HepG2 (cell line): ENCODE measurements at regions not wholly inside any gene's neighbourhood (a gene's known extent, or its start where the extent isn't known, plus 50 kb on each side); places are given as distances from the start of the nearest gene placed in this dataset.

ENCODE experiments used
- ATAC-seq: fragments of 200-7000 bp; cut with Tn5 transposase; 3 replicates; pipeline ENCODE4 v1.9.1; 2020; ENCODE audit warnings: mild to moderate bottlenecking, moderate library complexity
- BruUV-seq: library from RNA; stranded (reverse); fragments of 400-500 nt; replicated peaks from 2 replicates; lab custom pipeline; 2021; lab: Mats Ljungman, UMichigan
- CTCF ChIA-PET: fragments of 300-600 bp; formaldehyde crosslinking; extraction: SDS; loops from one replicate; lab custom pipeline; 2021; ENCODE audit warnings: low total read pairs, inconsistent platforms, low intra/inter-chr PET ratio; lab: Yijun Ruan, JAX
- POLR2A ChIA-PET: fragments of 350-600 bp; sonication (Branson Sonifier 250); formaldehyde crosslinking; loops from one replicate; lab custom pipeline; 2020; ENCODE audit warnings: antibody characterized with exemption, inconsistent platforms; lab: Yijun Ruan, JAX
- DNase-seq: peaks from one replicate; pipeline ENCODE4 v3.0.0-alpha.2; 2015; ENCODE audit warnings: low spot score
- FAIRE-seq: peaks from 3 replicates; lab custom pipeline; 2011; peaks lifted over from hg19 to GRCh38; lab: Jason Lieb, UNC
- H2AFZ ChIP-seq: one replicate; pipeline ENCODE4 v1.6.1; 2011; ENCODE audit warnings: low read length, inconsistent platforms
- H3K27ac ChIP-seq: fragments of 300-600 bp; 3 replicates; pipeline ENCODE4 v1.8.0; 2011; ENCODE audit warnings: mixed run types, mild to moderate bottlenecking, mixed read lengths, low read length, inconsistent platforms; ENCODE audit not compliant: insufficient read depth; ENCODE audit errors: extremely low read length
- H3K27me3 ChIP-seq, 2 experiments: fragments of 200-600 bp in 1 of 2; 2 replicates in 1 of 2; 3 replicates in 1 of 2; pipeline versions ENCODE4 v1.6.0 to v1.8.0; 2011; ENCODE audit warnings: low read length in 2 of 2, mild to moderate bottlenecking in 2 of 2, moderate library complexity in 2 of 2, inconsistent platforms in 1 of 2; ENCODE audit not compliant: insufficient read depth in 2 of 2, control insufficient read depth in 1 of 2
- H3K36me3 ChIP-seq, 2 experiments: fragments of 200-600 bp in 1 of 2; replicated peaks in 1 of 2; 2 replicates in 1 of 2; 3 replicates in 1 of 2; pipeline versions ENCODE4 v1.5.1 to v1.8.0; 2011; ENCODE audit warnings: low read length in 2 of 2, inconsistent platforms in 1 of 2; ENCODE audit not compliant: insufficient read depth in 2 of 2, control insufficient read depth in 1 of 2
- H3K4me1 ChIP-seq: 2 replicates; pipeline ENCODE4 v1.5.1; 2012; ENCODE audit warnings: low read length, inconsistent platforms; ENCODE audit not compliant: insufficient read depth
- H3K4me2 ChIP-seq: 2 replicates; pipeline ENCODE4 v1.6.0; 2011; ENCODE audit warnings: low read depth, low read length, inconsistent platforms
- H3K4me3 ChIP-seq, 3 experiments: fragments of 200-600 bp in 1 of 3; sonication (generic), shearing (Covaris generic) in 1 of 3; replicated peaks in 1 of 3; 2 replicates each; pipeline ENCODE4 v1.5.1; 2011 to 2016; ENCODE audit warnings: low read length in 3 of 3, inconsistent platforms in 2 of 3, low read depth in 2 of 3, mild to moderate bottlenecking in 2 of 3, control low read depth in 1 of 3, mixed read lengths in 1 of 3; ENCODE audit not compliant: insufficient read depth in 1 of 3
- H3K79me2 ChIP-seq: one replicate; pipeline ENCODE4 v1.6.1; 2011; ENCODE audit warnings: low read length, inconsistent platforms; ENCODE audit not compliant: insufficient read depth
- H3K9ac ChIP-seq: 2 replicates; pipeline ENCODE4 v1.6.0; 2011; ENCODE audit warnings: mild to moderate bottlenecking, low read depth, low read length, inconsistent platforms; ENCODE audit not compliant: insufficient read depth
- H3K9me3 ChIP-seq: 2 replicates; pipeline ENCODE4 v1.5.1; 2012; ENCODE audit warnings: mild to moderate bottlenecking, low read length
- H4K20me1 ChIP-seq: 2 replicates; pipeline ENCODE4 v1.6.0; 2011; ENCODE audit warnings: inconsistent platforms, mild to moderate bottlenecking, low read length, moderate library complexity; ENCODE audit not compliant: insufficient read depth
- CREBL2 ChIP-seq: sonication (generic); formaldehyde crosslinking; IDR thresholded peaks from 2 replicates; pipeline ENCODE4 v1.8.1; 2023; ENCODE audit warnings: missing genetic modification reagents, mild to moderate bottlenecking, borderline replicate concordance
- EP300 ChIP-seq, 3 experiments: sonication (generic) in 1 of 3; formaldehyde crosslinking in 1 of 3; IDR thresholded peaks; 2 replicates each; pipeline versions ENCODE4 v1.5.1 to v1.6.1; 2011 to 2020; ENCODE audit warnings: low read depth in 2 of 3, low read length in 2 of 3, borderline replicate concordance in 1 of 3, improper control_type of control experiment in 1 of 3, mild to moderate bottlenecking in 1 of 3, missing genetic modification reagents in 1 of 3, moderate library complexity in 1 of 3
- KDM1A ChIP-seq: IDR thresholded peaks from 2 replicates; pipeline ENCODE4 v1.6.1; 2016; ENCODE audit warnings: missing compliant biosample characterization
- MAFF ChIP-seq: IDR thresholded peaks from 2 replicates; pipeline ENCODE4 v1.6.1; 2011; ENCODE audit warnings: low read depth, low read length, improper control_type of control experiment
- MLLT10 ChIP-seq: sonication (generic); formaldehyde crosslinking; IDR thresholded peaks from 2 replicates; pipeline ENCODE4 v1.4.0; 2020; ENCODE audit warnings: missing genetic modification reagents
- NAIF1 ChIP-seq: sonication (generic); formaldehyde crosslinking; IDR thresholded peaks from 2 replicates; pipeline ENCODE4 v1.5.0; 2020; ENCODE audit warnings: mild to moderate bottlenecking, missing genetic modification reagents, borderline replicate concordance
- NPAS2 ChIP-seq: sonication (generic); formaldehyde crosslinking; IDR thresholded peaks from 2 replicates; pipeline ENCODE4 v1.8.0; 2022; ENCODE audit warnings: mild to moderate bottlenecking, missing genetic modification reagents, borderline replicate concordance
- PCBP1 ChIP-seq: fragments of 200-400 bp; formaldehyde crosslinking; IDR thresholded peaks from 2 replicates; pipeline ENCODE4 v1.6.1; 2017; ENCODE audit warnings: mild to moderate bottlenecking, low read depth, low read length, borderline replicate concordance
- RFXANK ChIP-seq: IDR thresholded peaks from 2 replicates; pipeline ENCODE4 v1.6.1; 2016
- SOX6 ChIP-seq, 2 experiments: fragments of 450-650 bp in 1 of 2; sonication (generic) in 1 of 2; formaldehyde crosslinking in 1 of 2; IDR thresholded peaks; 2 replicates each; pipeline versions ENCODE4 v1.4.0 to v1.6.1; 2017 to 2020; ENCODE audit warnings: antibody characterized with exemption in 1 of 2, mild to moderate bottlenecking in 1 of 2, missing genetic modification reagents in 1 of 2
- ZBTB2 ChIP-seq: sonication (generic); formaldehyde crosslinking; IDR thresholded peaks from 2 replicates; pipeline ENCODE4 v1.8.0; 2022; ENCODE audit warnings: low read depth, missing genetic modification reagents
- ZNF317 ChIP-seq: sonication (generic); formaldehyde crosslinking; IDR thresholded peaks from 2 replicates; pipeline ENCODE4 v1.5.0; 2020; ENCODE audit warnings: mild to moderate bottlenecking, missing genetic modification reagents
- ZNF629 ChIP-seq: sonication (generic); formaldehyde crosslinking; conservative IDR thresholded peaks from 2 replicates; pipeline ENCODE4 v1.5.0; 2020; ENCODE audit warnings: missing genetic modification reagents
- WGBS: methylation state at CpG from one replicate; pipeline ENCODE4 v1.1.6; 2017; ENCODE audit warnings: low lambda C conversion rate; 5-methylcytosine and 5-hydroxymethylcytosine counted together
- in situ Hi-C: cut with HindIII; loops from 2 replicates; pipeline ENCODE4 v1.10.0; 2017; ENCODE audit warnings: low pct_unique_long_range_greater_than_20kb; ENCODE audit not compliant: extremely low pct_ligation_motif_present
- intact Hi-C: fragments of 100-400 bp; cut with micrococcal nuclease; formaldehyde crosslinking; loops from one replicate; pipeline ENCODE4 v1.10.0; 2022; ENCODE audit not compliant: unreplicated experiment

- ChIA-PET POLR2A (no interaction called here), CTCF (no interaction called here)
- no peak for FAIRE-seq
- no peaks in the 10 kb centered on the region for H4K20me1 ChIP-seq
- peaks cover 1% of the 10 kb centered on the region in 2 experiments; a peak in 1 of 5 replicates for H3K27me3 ChIP-seq
- no TSS peak for BruUV-seq
- DNase-seq = no peak
- H3K27ac ChIP-seq = no peak overlapping the region
- no peak for ATAC-seq
- no peak overlapping the region for H3K4me2 ChIP-seq
- intact Hi-C loops = no loop called here
- in situ Hi-C loops = no loop called here
- H3K9ac ChIP-seq = no peak overlapping the region
- no peaks in the 10 kb centered on the region for H3K9me3 ChIP-seq
- no peaks in the 10 kb centered on the region for H3K36me3 ChIP-seq
- 2% methylated on average over 9 of the region's 9 CpGs for WGBS
- H2AFZ ChIP-seq = no peak overlapping the region
- no peaks in the 10 kb centered on the region for H3K4me1 ChIP-seq
- no peaks in the 10 kb centered on the region for H3K79me2 ChIP-seq
- no peak overlapping the region for H3K4me3 ChIP-seq
- TF ChIP-seq EP300 (IDR thresholded peaks at IDR 0.05; ENCODE audit: low read depth in 2 of 2, low read length in 2 of 2) (no peak), EP300 (CRISPR knock-in tag; IDR thresholded peaks at IDR 0.05; ENCODE audit: borderline replicate concordance) (no peak), ZNF629 (CRISPR knock-in tag) (no peak), KDM1A (no peak), NPAS2 (CRISPR knock-in tag) (no peak), SOX6 (IDR thresholded peaks at IDR 0.05) (no peak), SOX6 (CRISPR knock-in tag; IDR thresholded peaks at IDR 0.05) (no peak), NAIF1 (no peak), CREBL2 (CRISPR knock-in tag) (no peak), MAFF (no peak), PCBP1 (no peak), RFXANK (no peak), ZBTB2 (CRISPR knock-in tag) (no peak), MLLT10 (CRISPR knock-in tag) (no peak), ZNF317 (no peak)
Observed at GRCh38 chr10:8288600-8288999, 234.1 kb downstream of the GATA3 start.
